MM.1S (cell line): ENCODE measurements at regions not wholly inside any gene's neighbourhood (a gene's known extent, or its start where the extent isn't known, plus 50 kb on each side); places are given as distances from the start of the nearest gene placed in this dataset.

ENCODE experiments used
- DNase-seq: peaks from one replicate; pipeline ENCODE4 v3.0.0-alpha.2; 2015
- H2AFZ ChIP-seq: fragments of 300-600 bp; sonication (generic); 2 replicates; pipeline ENCODE4 v1.6.0; 2016; ENCODE audit warnings: antibody characterized with exemption, low read length
- H3F3A ChIP-seq: fragments of 300-600 bp; sonication (generic); 2 replicates; pipeline ENCODE4 v1.6.1; 2016; ENCODE audit warnings: mild to moderate bottlenecking, antibody characterized with exemption, low read length, moderate library complexity, mixed read lengths; ENCODE audit not compliant: insufficient read depth
- H3K27ac ChIP-seq: fragments of 300-600 bp; sonication (generic); 2 replicates; pipeline ENCODE4 v1.5.1; 2016; ENCODE audit warnings: mild to moderate bottlenecking, low read length
- H3K27me3 ChIP-seq: fragments of 300-600 bp; sonication (generic); replicated peaks from 2 replicates; pipeline ENCODE4 v1.6.0; 2016; ENCODE audit warnings: low read length; ENCODE audit not compliant: insufficient read depth
- H3K36me3 ChIP-seq: fragments of 300-600 bp; sonication (generic); replicated peaks from 2 replicates; pipeline ENCODE4 v1.6.1; 2016; ENCODE audit warnings: mild to moderate bottlenecking, low read length, mixed read lengths; ENCODE audit not compliant: insufficient read depth
- H3K4me1 ChIP-seq: fragments of 300-600 bp; sonication (generic); 2 replicates; pipeline ENCODE4 v1.6.1; 2016; ENCODE audit warnings: low read length, mixed read lengths
- H3K4me2 ChIP-seq: fragments of 300-600 bp; sonication (generic); 2 replicates; pipeline ENCODE4 v1.6.0; 2016; ENCODE audit warnings: low read depth, low read length
- H3K4me3 ChIP-seq: fragments of 300-600 bp; sonication (generic); 2 replicates; pipeline ENCODE4 v1.5.1; 2016; ENCODE audit warnings: low read length, mixed read lengths
- H3K79me2 ChIP-seq: fragments of 300-600 bp; sonication (generic); 2 replicates; pipeline ENCODE4 v1.6.1; 2016; ENCODE audit warnings: mixed run types, low read length, mixed read lengths
- H3K9ac ChIP-seq: fragments of 300-600 bp; sonication (generic); 2 replicates; pipeline ENCODE4 v1.6.1; 2016; ENCODE audit warnings: low read length, mixed read lengths
- H3K9me2 ChIP-seq: fragments of 300-600 bp; sonication (generic); replicated peaks from 2 replicates; pipeline ENCODE4 v1.6.1; 2016; ENCODE audit warnings: mild to moderate bottlenecking, low read length, mixed read lengths; ENCODE audit not compliant: insufficient read depth
- H3K9me3 ChIP-seq: fragments of 300-600 bp; sonication (generic); replicated peaks from 2 replicates; pipeline ENCODE4 v1.6.1; 2016; ENCODE audit warnings: mild to moderate bottlenecking, low read length, mixed read lengths; ENCODE audit not compliant: insufficient read depth
- H4K20me1 ChIP-seq: fragments of 300-600 bp; sonication (generic); 2 replicates; pipeline ENCODE4 v1.6.1; 2016; ENCODE audit warnings: mild to moderate bottlenecking, low read length, moderate library complexity, mixed read lengths; ENCODE audit not compliant: insufficient read depth
- CTCF ChIP-seq: fragments of 300-600 bp; sonication (generic); IDR thresholded peaks from 2 replicates; pipeline ENCODE4 v1.5.1; 2016; ENCODE audit warnings: antibody characterized with exemption, low read length, mixed read lengths
- EZH2 ChIP-seq: fragments of 300-600 bp; sonication (generic); optimal IDR thresholded peaks from 2 replicates; pipeline ENCODE3; 2017; ENCODE audit warnings: low read depth, mild to moderate bottlenecking, antibody characterized with exemption, low read length, mixed read lengths
- EZH2phosphoT487 ChIP-seq: fragments of 300-600 bp; sonication (generic); IDR thresholded peaks from 2 replicates; pipeline ENCODE4 v1.6.1; 2018; ENCODE audit warnings: antibody characterized with exemption, low read length

- no peaks in the 10 kb centered on the region for H3K4me1 ChIP-seq
- H3K4me2 ChIP-seq = no peak overlapping the region
- no peak for DNase-seq
- no peaks in the 10 kb centered on the region for H3K36me3 ChIP-seq
- no peaks in the 10 kb centered on the region for H3K27me3 ChIP-seq
- H3F3A ChIP-seq = no peaks in the 10 kb centered on the region
- no peak overlapping the region for H3K9ac ChIP-seq
- H3K9me2 ChIP-seq = no peaks in the 10 kb centered on the region
- no peak for TF ChIP-seq EZH2
- TF ChIP-seq CTCF = no peak
- TF ChIP-seq EZH2phosphoT487 = no peak
- no peak overlapping the region for H2AFZ ChIP-seq
- H3K27ac ChIP-seq = no peak overlapping the region
- no peak overlapping the region for H3K4me3 ChIP-seq
- H4K20me1 ChIP-seq = no peaks in the 10 kb centered on the region
- H3K79me2 ChIP-seq = no peaks in the 10 kb centered on the region
- no peaks in the 10 kb centered on the region for H3K9me3 ChIP-seq
Measured at GRCh38 chr20:4635781-4636180, 50.5 kb upstream of the PRNP start.

GRCh38 chr20:4635342-4635741, 50.9 kb upstream of the PRNP start:
- no peak overlapping the region for H3K9ac ChIP-seq
- H3K9me2 ChIP-seq = no peaks in the 10 kb centered on the region
- no peak overlapping the region for H2AFZ ChIP-seq
- no peaks in the 10 kb centered on the region for H4K20me1 ChIP-seq
- no peaks in the 10 kb centered on the region for H3K9me3 ChIP-seq
- DNase-seq = no peak
- no peak overlapping the region for H3K4me3 ChIP-seq
- no peak for TF ChIP-seq EZH2phosphoT487
- no peak for TF ChIP-seq CTCF
- TF ChIP-seq EZH2 = no peak
- no peaks in the 10 kb centered on the region for H3K27me3 ChIP-seq
- H3K4me1 ChIP-seq = no peaks in the 10 kb centered on the region
- H3K79me2 ChIP-seq = no peaks in the 10 kb centered on the region
- no peak overlapping the region for H3K4me2 ChIP-seq
- no peak overlapping the region for H3K27ac ChIP-seq
- no peaks in the 10 kb centered on the region for H3F3A ChIP-seq
- no peaks in the 10 kb centered on the region for H3K36me3 ChIP-seq

- no peak overlapping the region for H3K9ac ChIP-seq
- no peaks in the 10 kb centered on the region for H4K20me1 ChIP-seq
- H3K27ac ChIP-seq = no peak overlapping the region
- no peak overlapping the region for H2AFZ ChIP-seq
- no peaks in the 10 kb centered on the region for H3K9me3 ChIP-seq
- H3K4me2 ChIP-seq = no peak overlapping the region
- H3K79me2 ChIP-seq = no peaks in the 10 kb centered on the region
- H3F3A ChIP-seq = no peaks in the 10 kb centered on the region
- DNase-seq = no peak
- no peaks in the 10 kb centered on the region for H3K27me3 ChIP-seq
- no peaks in the 10 kb centered on the region for H3K9me2 ChIP-seq
- H3K36me3 ChIP-seq = no peaks in the 10 kb centered on the region
- H3K4me3 ChIP-seq = no peak overlapping the region
- H3K4me1 ChIP-seq = no peaks in the 10 kb centered on the region
- TF ChIP-seq EZH2phosphoT487 (no peak), EZH2 (no peak), CTCF (no peak)
Measured at GRCh38 chr20:4633780-4634179, 52.5 kb upstream of the PRNP start.

- no peak for DNase-seq
- Histone ChIP-seq H3K27me3 (no peaks in the 10 kb centered on the region), H3K9me3 (no peaks in the 10 kb centered on the region), H3K36me3 (no peaks in the 10 kb centered on the region), H3K4me1 (no peaks in the 10 kb centered on the region), H4K20me1 (no peaks in the 10 kb centered on the region), H3K4me2 (no peak overlapping the region), H3K9ac (no peak overlapping the region), H3F3A (no peaks in the 10 kb centered on the region), H3K79me2 (no peaks in the 10 kb centered on the region), H3K4me3 (no peak overlapping the region), H3K27ac (no peak overlapping the region), H3K9me2 (no peaks in the 10 kb centered on the region), H2AFZ (no peak overlapping the region)
- TF ChIP-seq EZH2 (no peak), CTCF (no peak), EZH2phosphoT487 (no peak)
Measured at GRCh38 chr20:4633379-4633778, 52.9 kb upstream of the PRNP start.
